CD4-positive, alpha-beta T cell treated with Interleukin-17A for 1 hour (primary cell): ENCODE measurements at regions not wholly inside any gene's neighbourhood (a gene's known extent, or its start where the extent isn't known, plus 50 kb on each side); places are given as distances from the start of the nearest gene placed in this dataset.

ENCODE experiments used
- DNase-seq: peaks from one replicate; pipeline ENCODE4 v3.0.0-alpha.2; 2020

- DNase-seq = no peak
These were observed 286.0 kb downstream of the HLX start for GRCh38 chr1:221164951-221165838.

DNA sequence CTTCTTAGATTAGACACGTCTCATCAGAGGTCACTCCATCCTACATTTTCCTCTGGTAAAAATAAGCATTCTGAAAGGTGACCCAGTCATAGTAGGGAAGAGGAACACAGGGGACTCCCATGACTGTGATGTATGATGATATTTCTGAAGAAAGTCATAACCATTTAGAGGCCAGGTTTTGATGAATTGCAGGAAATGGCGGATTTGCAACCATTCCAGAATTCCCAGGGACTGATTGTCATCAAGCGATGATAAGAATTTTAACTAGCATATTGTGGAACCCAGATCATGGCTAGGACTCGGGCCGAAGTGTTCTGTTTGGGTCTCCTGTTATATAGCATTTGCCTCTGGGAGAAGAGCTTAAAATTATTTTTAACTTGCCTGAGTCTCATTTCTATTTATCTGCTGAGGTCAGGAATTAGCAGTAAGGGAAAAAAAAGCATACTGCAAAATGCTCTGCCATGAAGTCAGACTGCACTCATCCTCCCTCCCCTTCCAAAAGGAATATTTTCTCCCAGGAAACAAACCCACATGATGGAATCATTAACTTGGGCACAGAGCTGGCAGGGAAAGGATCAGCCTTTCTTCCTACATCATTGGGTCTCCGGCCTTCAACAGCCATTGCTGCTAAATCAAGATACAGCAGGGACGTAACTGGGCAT, 286.7 kb downstream of the HLX start:
- no peak for DNase-seq

DNA sequence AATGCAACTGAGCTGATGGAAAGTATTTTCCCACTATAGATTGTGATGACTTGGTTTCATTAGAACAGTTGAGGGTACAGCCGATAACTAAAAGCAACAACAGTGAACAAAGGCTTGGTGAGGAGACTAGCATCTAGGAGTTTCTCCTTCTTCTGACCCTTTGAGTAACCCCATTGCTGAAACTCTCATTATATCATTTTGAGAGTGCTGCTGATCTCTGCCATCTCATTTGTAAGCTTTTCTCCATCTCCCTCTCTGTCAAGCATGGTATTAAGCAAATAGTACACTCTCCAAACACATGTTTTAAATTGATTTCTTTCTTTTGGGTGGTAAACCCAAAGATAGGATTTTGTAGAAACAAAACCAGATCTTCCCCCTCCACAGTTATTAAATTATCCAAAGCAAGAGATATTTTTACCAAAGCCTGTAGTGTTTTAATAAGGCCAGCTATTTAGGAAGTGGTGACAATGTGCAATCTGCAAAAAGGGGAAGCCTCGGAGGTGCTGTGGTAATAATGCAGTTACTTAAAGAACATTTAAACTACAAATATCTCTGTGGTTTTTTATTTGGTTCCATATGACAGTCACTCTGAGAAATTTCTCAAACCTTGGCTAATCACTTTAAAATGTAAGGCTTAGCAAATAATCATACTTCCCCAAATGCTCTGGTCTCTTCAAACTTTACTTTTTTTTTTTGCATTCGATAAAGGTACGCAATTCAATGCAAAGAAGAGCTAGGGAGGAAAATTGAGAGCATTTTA, 287.5 kb downstream of the HLX start:
- peak; percentile 15 for DNase-seq

- no peak for DNase-seq
These were observed 290.2 kb downstream of the HLX start for GRCh38 chr1:221169447-221169889.

DNA sequence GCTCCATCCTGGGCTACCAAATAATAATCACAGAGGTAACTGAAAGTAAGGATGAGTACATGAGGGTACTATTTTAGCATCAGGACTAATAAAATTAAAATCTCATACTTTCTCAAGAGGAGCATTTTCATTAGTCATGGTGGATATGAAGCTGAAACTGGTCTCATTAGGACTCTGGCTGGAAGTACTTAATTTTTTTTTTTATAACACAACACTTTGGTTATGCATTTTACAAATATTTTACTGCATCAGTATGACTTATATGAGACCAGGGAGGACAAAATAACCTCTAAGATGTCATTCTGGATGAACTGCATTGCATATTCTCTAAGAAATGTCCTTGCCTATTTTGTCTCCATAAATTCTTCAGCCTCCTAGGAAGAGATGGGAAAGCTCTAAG, 290.9 kb downstream of the HLX start:
- no peak for DNase-seq

DNA sequence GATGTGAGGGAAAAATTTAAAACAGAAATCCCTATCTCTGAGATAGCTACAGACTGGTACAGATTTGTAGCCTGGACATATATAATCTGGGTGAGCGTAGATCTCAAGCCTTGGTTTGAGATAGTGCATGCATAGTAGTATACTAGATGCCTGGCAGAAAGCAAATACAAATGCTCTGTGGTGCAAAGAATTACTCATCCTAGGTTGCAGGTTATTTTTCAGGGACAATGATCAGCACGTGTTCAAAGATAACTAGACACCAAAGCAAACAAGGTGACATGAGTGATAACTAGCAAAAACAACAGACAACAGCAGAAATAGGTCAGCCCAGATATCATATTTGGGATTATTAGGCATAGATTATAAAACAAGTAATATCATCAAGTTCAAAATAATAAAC, 292.5 kb downstream of the HLX start:
- no peak for DNase-seq

GRCh38 chr1:221172841-221173240, 293.6 kb downstream of the HLX start:
- no peak for DNase-seq

GRCh38 chr1:221174330-221174993, 295.2 kb downstream of the HLX start:
- no peak for DNase-seq

DNA sequence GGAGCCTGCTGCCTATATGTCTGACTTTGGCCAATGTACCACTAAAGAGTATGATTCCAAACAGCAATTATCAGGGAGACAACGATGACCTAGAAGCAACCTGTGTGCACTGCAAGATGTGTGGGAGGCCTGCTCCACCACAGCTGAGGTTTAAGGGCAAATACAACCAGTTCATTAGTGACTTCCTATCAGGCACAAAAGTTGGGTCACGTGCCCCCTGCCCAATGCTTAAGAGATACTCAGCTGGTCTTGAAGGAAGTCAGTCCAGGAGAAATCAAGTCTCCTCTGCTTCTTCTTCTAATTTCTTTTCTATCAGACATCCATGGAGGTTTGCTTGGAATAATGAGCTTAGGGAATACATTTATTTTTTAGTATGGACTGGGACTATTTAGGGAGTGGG, 296.0 kb downstream of the HLX start:
- DNase-seq = no peak

DNA sequence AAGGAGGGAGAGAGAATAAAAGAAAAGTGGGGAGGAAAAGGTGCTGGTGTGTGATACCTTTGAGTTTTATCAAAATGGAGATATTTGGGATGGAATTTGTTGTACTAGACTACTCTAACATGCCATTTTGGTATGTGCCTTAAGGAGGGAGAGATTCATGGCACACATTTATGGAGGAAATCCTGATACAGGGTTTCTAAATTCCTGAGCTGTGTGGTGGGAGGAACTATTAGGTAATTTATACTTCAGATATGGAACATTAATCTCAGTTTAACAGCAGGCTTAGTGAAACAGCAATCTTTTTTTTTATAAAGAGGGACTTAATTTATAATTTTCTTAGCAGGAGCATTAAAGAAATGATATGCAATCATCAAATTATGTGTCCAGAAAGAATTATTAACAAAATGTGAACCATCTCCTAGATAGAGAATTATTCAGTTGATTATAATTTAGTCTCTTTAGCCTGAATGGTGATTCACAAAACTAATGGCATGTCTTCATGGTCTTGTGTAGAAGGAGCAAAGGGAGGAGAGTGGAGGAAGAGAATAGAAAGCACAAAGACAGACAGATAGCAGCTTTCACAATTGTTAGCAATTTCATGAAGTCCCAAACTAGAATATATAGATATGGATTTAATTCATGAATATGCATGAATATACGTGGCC, 301.6 kb downstream of the HLX start:
- no peak for DNase-seq

GRCh38 chr1:221182791-221183533, 303.7 kb downstream of the HLX start:
- no peak for DNase-seq

- no peak for DNase-seq
These were observed 305.0 kb downstream of the HLX start for GRCh38 chr1:221184131-221184794.

DNA sequence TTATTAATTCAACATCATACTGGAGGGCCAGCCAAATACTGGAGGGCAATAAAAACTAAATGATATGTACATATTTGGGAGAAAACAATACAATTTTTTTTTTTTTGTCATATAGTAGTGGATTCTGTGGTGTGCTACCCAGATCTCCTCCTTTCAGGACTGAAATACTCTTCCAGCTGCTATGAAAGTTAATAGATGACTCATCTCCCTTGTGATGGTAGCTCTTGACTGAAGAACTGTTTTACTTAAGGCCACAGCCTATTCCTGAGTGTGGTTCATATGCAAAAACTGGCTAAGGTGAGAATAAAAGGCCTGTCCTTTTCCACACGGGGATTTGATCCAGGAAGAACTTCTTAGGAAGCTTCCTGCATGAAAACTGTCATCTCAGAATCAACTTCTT, 307.9 kb downstream of the HLX start:
- DNase-seq = no peak

GRCh38 chr1:221188458-221188857, 309.2 kb downstream of the HLX start:
- peak; percentile 2 for DNase-seq

DNA sequence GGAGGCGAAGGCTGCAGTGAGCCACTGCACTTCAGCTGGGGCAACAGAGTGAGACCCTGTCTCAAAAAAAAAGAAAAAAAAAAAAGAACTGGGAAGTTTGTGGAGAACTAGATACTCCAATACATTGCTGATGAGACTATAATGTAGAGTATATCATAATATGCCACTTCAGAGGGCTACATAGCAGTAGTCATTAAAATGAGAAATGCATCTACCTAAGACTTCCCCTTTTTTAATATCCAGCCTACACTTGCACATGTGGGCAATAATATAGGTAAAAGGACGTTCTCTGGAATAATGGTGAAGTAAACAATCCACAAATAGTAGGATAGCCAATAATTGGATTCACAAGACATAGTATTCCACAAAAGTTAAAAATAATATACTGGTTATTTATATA, 311.0 kb downstream of the HLX start:
- no peak for DNase-seq

DNA sequence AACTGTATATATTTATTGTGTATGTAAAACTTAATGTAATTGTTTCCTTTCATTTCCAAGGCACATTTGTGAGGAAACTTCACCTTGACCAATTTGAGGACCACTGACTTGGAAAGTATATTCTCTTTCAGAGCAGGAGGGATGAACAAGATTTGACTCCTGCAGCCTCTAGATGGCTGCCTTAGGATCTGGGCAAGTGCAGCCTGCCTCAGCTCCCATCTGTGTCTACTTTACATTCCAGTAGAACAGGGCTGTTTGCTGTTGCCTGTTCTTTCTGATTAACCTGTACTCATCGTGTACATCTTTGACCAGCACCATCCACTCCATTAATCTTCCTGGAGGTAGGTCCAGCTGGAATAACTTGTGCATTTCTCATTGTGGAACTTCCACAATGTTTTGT, 312.8 kb downstream of the HLX start:
- DNase-seq = no peak

DNA sequence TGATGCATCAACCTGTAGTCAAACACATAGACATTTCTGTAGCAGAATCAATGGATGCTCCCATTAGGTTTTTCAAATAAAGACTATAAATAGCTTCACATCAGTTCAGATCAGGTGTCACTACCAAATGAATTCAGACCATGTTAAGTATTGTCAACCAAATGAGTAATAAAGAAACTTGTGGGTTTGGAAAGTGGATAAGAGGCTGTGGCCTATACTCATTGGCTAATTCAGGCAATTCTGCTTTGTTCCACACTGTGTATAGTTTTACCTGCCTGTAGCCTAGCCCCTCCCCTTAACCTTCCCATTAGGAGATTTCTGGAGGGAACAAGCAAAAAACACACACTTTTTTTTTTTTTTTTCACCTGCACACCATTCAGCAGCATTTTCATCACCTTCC, 321.2 kb downstream of the HLX start:
- no peak for DNase-seq

DNA sequence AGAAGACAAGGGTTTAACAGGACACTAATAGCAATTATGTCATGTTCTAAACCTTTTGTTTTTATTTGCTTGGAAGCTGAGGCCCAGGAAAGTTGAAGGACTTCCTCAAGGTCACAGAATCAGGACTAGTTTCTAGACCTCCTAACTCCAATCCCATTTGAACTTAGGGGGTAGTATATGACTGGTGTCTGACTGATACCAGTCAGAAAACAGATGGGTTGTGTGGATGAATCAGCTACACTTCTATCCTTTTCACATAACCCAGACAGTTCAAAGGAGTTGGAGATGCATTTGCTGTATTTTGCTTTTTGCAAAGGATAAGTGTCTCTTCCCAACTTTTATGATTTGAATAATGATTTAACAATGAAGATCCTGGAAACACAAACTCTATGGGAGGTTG, 322.5 kb downstream of the HLX start:
- DNase-seq = no peak

DNA sequence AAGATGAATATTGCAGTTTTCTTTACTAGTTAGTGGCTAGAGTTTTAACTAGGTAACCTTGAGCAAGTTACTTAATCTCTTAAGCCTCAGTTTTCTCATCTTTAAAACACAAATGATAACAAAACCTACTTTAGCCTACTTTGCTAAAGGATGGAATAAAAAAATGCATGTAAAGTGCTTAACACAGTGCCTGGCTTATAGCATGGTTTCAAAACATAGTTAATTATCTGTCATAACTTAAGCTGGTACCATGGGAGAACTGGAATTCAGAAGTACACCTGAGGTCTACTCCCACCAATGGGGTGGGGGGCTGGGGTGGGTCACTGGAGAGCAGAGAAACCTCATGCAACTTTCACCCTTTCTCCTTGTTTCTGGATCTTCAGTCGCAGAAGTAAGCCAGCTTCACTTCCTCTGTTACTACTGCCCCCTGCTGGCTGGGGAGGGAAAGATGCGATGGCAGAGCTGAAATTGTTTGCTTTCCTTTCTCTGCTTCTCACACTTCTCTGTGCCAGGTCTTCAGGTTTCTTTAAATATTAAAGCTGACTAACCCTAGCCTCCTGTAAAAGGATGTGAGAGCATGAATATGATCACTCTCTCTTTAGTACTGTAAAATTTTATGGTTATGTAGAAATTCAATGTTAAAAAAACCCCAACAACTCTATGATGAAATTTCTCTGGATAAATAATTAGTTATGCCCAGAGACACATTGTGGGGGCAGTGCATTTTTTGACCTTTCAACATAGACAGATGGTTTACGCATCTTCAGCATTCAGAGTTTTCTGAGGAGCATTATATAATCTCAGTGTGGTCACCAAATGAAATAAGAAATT, 324.2 kb downstream of the HLX start:
- peak; percentile 51 for DNase-seq
